Glutamatergic neuron (in vitro differentiated cells): ENCODE measurements at regions not wholly inside any gene's neighbourhood (a gene's known extent, or its start where the extent isn't known, plus 50 kb on each side); places are given as distances from the start of the nearest gene placed in this dataset.

Experiments
- DNase-seq: peaks from one replicate; pipeline ENCODE4 v3.0.0; 2022
- H3K27ac Mint-ChIP-seq: one replicate; pipeline ENCODE4 v1.8.0; 2020; ENCODE audit warnings: mild to moderate bottlenecking, mixed read lengths, inconsistent platforms; ENCODE audit not compliant: unreplicated experiment
- H3K27me3 Mint-ChIP-seq: one replicate; pipeline ENCODE4 v1.8.0; 2020; ENCODE audit warnings: mild to moderate bottlenecking, moderate library complexity, mixed read lengths, inconsistent platforms; ENCODE audit not compliant: unreplicated experiment
- H3K36me3 Mint-ChIP-seq: one replicate; pipeline ENCODE4 v1.8.0; 2020; ENCODE audit warnings: mild to moderate bottlenecking, mixed read lengths, inconsistent platforms; ENCODE audit not compliant: unreplicated experiment
- H3K4me1 Mint-ChIP-seq: one replicate; pipeline ENCODE4 v1.8.0; 2020; ENCODE audit warnings: mild to moderate bottlenecking, low read depth, mixed read lengths, inconsistent platforms; ENCODE audit not compliant: unreplicated experiment
- H3K4me3 Mint-ChIP-seq: one replicate; pipeline ENCODE4 v1.8.0; 2020; ENCODE audit warnings: mild to moderate bottlenecking, mixed read lengths, inconsistent platforms; ENCODE audit not compliant: unreplicated experiment
- H3K9me3 Mint-ChIP-seq: one replicate; pipeline ENCODE4 v1.8.0; 2020; ENCODE audit warnings: mild to moderate bottlenecking, moderate library complexity, mixed read lengths, inconsistent platforms; ENCODE audit not compliant: unreplicated experiment
- TF ChIP-seq, protein P1 (sequence below): fragments of 200-600 bp; sonication (generic); IDR thresholded peaks from one replicate; pipeline ENCODE4 v1.5.0; 2021; ENCODE audit not compliant: partially characterized antibody, unreplicated experiment

DNA sequence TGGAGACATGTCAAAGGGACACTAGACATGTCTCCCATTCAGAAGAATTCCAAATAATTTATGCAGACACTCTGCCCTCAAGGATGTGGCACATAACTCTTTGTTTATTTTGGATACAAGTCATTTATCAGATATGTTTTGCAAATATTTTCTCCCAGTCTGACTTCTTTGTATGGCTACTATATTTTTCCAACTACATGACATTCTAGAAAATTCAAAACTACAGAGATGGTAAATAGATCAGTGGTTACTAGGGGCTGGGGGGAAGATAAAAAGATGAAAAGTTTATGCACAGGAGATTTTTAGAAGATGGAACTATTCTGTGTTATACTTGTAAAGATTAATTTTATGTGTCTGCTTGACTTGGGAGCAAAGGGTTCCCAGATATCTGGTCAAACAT lies 347.3 kb upstream of the TRPC7 start:
- no peaks in the 10 kb centered on the region for H3K9me3 Mint-ChIP-seq
- no peaks in the 10 kb centered on the region for H3K4me1 Mint-ChIP-seq
- no peaks in the 10 kb centered on the region for H3K27me3 Mint-ChIP-seq
- H3K36me3 Mint-ChIP-seq, result no peaks in the 10 kb centered on the region
- H3K4me3 Mint-ChIP-seq, result no peak overlapping the region
- H3K27ac Mint-ChIP-seq, result no peak overlapping the region
- DNase-seq, result no peak
- TF ChIP-seq, protein P1, sequence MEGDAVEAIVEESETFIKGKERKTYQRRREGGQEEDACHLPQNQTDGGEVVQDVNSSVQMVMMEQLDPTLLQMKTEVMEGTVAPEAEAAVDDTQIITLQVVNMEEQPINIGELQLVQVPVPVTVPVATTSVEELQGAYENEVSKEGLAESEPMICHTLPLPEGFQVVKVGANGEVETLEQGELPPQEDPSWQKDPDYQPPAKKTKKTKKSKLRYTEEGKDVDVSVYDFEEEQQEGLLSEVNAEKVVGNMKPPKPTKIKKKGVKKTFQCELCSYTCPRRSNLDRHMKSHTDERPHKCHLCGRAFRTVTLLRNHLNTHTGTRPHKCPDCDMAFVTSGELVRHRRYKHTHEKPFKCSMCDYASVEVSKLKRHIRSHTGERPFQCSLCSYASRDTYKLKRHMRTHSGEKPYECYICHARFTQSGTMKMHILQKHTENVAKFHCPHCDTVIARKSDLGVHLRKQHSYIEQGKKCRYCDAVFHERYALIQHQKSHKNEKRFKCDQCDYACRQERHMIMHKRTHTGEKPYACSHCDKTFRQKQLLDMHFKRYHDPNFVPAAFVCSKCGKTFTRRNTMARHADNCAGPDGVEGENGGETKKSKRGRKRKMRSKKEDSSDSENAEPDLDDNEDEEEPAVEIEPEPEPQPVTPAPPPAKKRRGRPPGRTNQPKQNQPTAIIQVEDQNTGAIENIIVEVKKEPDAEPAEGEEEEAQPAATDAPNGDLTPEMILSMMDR, result no peak

GRCh38 chr5:136710834-136711233 lies 345.5 kb upstream of the TRPC7 start:
- DNase-seq, result no peak
- Mint-ChIP-seq H3K27ac (no peak overlapping the region), H3K4me1 (no peaks in the 10 kb centered on the region), H3K4me3 (no peak overlapping the region), H3K36me3 (no peaks in the 10 kb centered on the region), H3K9me3 (no peaks in the 10 kb centered on the region), H3K27me3 (no peaks in the 10 kb centered on the region)
- TF ChIP-seq, protein P1, result no peak

DNA sequence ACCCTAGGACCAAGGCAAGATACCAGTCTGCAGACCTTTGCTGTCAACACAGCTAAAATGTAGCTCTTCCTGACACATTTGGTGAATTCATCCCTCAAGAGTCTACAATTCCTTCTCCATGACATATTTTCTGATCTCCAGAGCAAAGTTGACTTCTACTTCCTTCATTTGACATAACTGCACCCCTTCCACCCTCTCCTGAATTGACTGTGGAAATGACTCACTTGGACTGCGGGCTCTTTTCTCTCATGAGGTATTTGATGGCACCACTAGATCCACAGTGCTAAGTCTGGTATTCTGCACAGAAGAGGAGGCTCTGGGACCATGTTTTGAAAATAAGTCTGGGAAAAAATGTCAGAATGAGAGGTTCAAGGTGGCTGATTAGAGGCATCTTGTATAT lies 338.4 kb upstream of the TRPC7 start:
- no peaks in the 10 kb centered on the region for H3K9me3 Mint-ChIP-seq
- TF ChIP-seq, protein P1, result no peak
- no peaks in the 10 kb centered on the region for H3K4me1 Mint-ChIP-seq
- DNase-seq, result no peak
- H3K27me3 Mint-ChIP-seq, result no peaks in the 10 kb centered on the region
- no peaks in the 10 kb centered on the region for H3K36me3 Mint-ChIP-seq
- no peak overlapping the region for H3K4me3 Mint-ChIP-seq
- H3K27ac Mint-ChIP-seq, result no peak overlapping the region

DNA sequence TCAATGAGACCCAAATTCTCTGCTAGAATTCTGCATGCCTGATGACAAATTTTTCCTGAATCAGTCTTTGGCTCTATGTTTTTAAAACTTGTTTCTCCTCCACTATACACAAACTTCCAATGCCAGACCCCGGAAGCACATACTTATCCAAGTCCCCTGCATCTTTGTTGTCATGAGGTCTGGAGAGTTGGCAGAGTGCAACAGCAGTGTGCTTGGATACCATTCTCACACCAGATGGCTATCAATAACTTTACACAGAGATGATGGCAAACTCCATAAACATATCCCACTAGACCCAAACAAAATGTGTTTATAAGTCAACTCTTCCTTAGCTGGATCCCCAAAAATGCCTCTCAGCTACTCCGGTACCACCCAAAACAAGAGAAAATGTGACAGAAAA lies 337.7 kb upstream of the TRPC7 start:
- H3K4me1 Mint-ChIP-seq, result no peaks in the 10 kb centered on the region
- H3K36me3 Mint-ChIP-seq, result no peaks in the 10 kb centered on the region
- TF ChIP-seq, protein P1, result no peak
- DNase-seq, result no peak
- no peaks in the 10 kb centered on the region for H3K27me3 Mint-ChIP-seq
- H3K9me3 Mint-ChIP-seq, result no peaks in the 10 kb centered on the region
- H3K4me3 Mint-ChIP-seq, result no peak overlapping the region
- H3K27ac Mint-ChIP-seq, result no peak overlapping the region

DNA sequence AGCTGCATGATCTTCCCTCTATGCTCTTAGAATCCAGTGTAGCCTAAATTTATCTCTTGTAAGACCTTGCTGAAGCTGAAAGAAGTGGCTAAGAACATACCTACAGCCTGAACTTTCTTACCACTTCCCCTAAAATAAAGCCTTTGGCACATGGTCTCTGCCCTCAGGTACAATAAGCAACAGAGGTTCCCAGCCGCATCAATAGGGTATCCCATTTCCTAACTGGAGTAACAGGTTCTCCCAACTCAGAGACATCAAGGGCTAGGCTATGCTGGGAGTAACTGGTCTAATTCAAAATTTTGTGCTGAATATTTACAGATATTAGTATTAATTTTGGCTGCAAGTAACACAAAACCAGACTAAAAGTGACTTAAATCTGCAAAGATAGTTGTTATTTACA lies 335.8 kb upstream of the TRPC7 start:
- H3K36me3 Mint-ChIP-seq, result no peaks in the 10 kb centered on the region
- H3K27ac Mint-ChIP-seq, result no peak overlapping the region
- H3K27me3 Mint-ChIP-seq, result no peaks in the 10 kb centered on the region
- no peak overlapping the region for H3K4me3 Mint-ChIP-seq
- H3K9me3 Mint-ChIP-seq, result no peaks in the 10 kb centered on the region
- no peak for DNase-seq
- H3K4me1 Mint-ChIP-seq, result no peaks in the 10 kb centered on the region
- TF ChIP-seq, protein P1, result no peak
